ENCODE measurements at regions not wholly inside any gene's neighbourhood (a gene's known extent, or its start where the extent isn't known, plus 50 kb on each side); places are given as distances from the start of the nearest gene placed in this dataset.
"Not testable (repeated sequence)": the region's sequence is repeated elsewhere in the genome, so short reads cannot be mapped to it uniquely, and the experiment has no call there.

- Histone ChIP-seq H3F3A (ENCODE audit: insufficient read depth, low read length) (no peaks in the 10 kb centered on the region), H3K27ac (ENCODE audit: low read depth, low read length, poor library complexity, severe bottlenecking) (no peak overlapping the region), H3K27me3 (ENCODE audit: insufficient read depth, low read length) (no peaks in the 10 kb centered on the region), H3K36me3 (ENCODE audit: insufficient read depth, low read length) (no peaks in the 10 kb centered on the region), H3K9me3 (ENCODE audit: low read length) (no peaks in the 10 kb centered on the region), H3K4me1 (ENCODE audit: insufficient read depth, low read length, severe bottlenecking) (no peaks in the 10 kb centered on the region), H3K9me2 (ENCODE audit: low read depth, low read length) (no peaks in the 10 kb centered on the region), H4K20me1 (ENCODE audit: insufficient read depth, low read length) (no peaks in the 10 kb centered on the region), H2AFZ (ENCODE audit: low read length) (no peak overlapping the region), H3K4me3 (ENCODE audit: low read depth, low read length, poor library complexity, severe bottlenecking) (no peak overlapping the region), H3K4me2 (ENCODE audit: low read length) (no peak overlapping the region), H3K79me2 (ENCODE audit: insufficient read depth, low read length) (no peaks in the 10 kb centered on the region), H3K9ac (ENCODE audit: low read length) (no peak overlapping the region)
- TF ChIP-seq EZH2 (IDR thresholded peaks at IDR 0.05; ENCODE audit: borderline replicate concordance, low read length) (no peak), CTCF (IDR thresholded peaks at IDR 0.05; ENCODE audit: low read length) (no peak)
Measured at GRCh38 chrX:17976955-17977354, 115.9 kb upstream of the RAI2 start.

GRCh38 chrX:17975349-17975748 is 114.3 kb upstream of the RAI2 start:
- not testable (repeated sequence) for H3K4me2 ChIP-seq (ENCODE audit: low read length); H3F3A ChIP-seq (ENCODE audit: insufficient read depth, low read length); H3K27ac ChIP-seq (ENCODE audit: low read depth, low read length, poor library complexity, severe bottlenecking); H3K9me2 ChIP-seq (ENCODE audit: low read depth, low read length); H3K36me3 ChIP-seq (ENCODE audit: insufficient read depth, low read length); H2AFZ ChIP-seq (ENCODE audit: low read length); H3K79me2 ChIP-seq (ENCODE audit: insufficient read depth, low read length); H3K4me3 ChIP-seq (ENCODE audit: low read depth, low read length, poor library complexity, severe bottlenecking); H3K27me3 ChIP-seq (ENCODE audit: insufficient read depth, low read length); H3K9ac ChIP-seq (ENCODE audit: low read length); H3K9me3 ChIP-seq (ENCODE audit: low read length); H4K20me1 ChIP-seq (ENCODE audit: insufficient read depth, low read length); H3K4me1 ChIP-seq (ENCODE audit: insufficient read depth, low read length, severe bottlenecking)

GRCh38 chrX:17968367-17968766 is 107.3 kb upstream of the RAI2 start:
- H3K27me3 ChIP-seq (ENCODE audit: insufficient read depth, low read length), result no peaks in the 10 kb centered on the region

More at GRCh38 chrX:17968367-17968766, 107.3 kb upstream of the RAI2 start:
- H3F3A ChIP-seq (ENCODE audit: insufficient read depth, low read length), result no peaks in the 10 kb centered on the region
- H3K4me2 ChIP-seq (ENCODE audit: low read length), result no peak overlapping the region
- no peak overlapping the region for H3K27ac ChIP-seq (ENCODE audit: low read depth, low read length, poor library complexity, severe bottlenecking)
- H3K79me2 ChIP-seq (ENCODE audit: insufficient read depth, low read length), result no peaks in the 10 kb centered on the region
- no peak overlapping the region for H3K4me3 ChIP-seq (ENCODE audit: low read depth, low read length, poor library complexity, severe bottlenecking)
- no peaks in the 10 kb centered on the region for H3K9me2 ChIP-seq (ENCODE audit: low read depth, low read length)
- no peak overlapping the region for H3K9ac ChIP-seq (ENCODE audit: low read length)
- no peaks in the 10 kb centered on the region for H3K4me1 ChIP-seq (ENCODE audit: insufficient read depth, low read length, severe bottlenecking)
- H2AFZ ChIP-seq (ENCODE audit: low read length), result no peak overlapping the region
- no peaks in the 10 kb centered on the region for H3K9me3 ChIP-seq (ENCODE audit: low read length)
- no peaks in the 10 kb centered on the region for H4K20me1 ChIP-seq (ENCODE audit: insufficient read depth, low read length)
- H3K36me3 ChIP-seq (ENCODE audit: insufficient read depth, low read length), result no peaks in the 10 kb centered on the region
- TF ChIP-seq CTCF (IDR thresholded peaks at IDR 0.05; ENCODE audit: low read length) (no peak), EZH2 (IDR thresholded peaks at IDR 0.05; ENCODE audit: borderline replicate concordance, low read length) (no peak)

All from OCI-LY1 (cell line).